ENCODE measurements at regions not wholly inside any gene's neighbourhood (a gene's known extent, or its start where the extent isn't known, plus 50 kb on each side); places are given as distances from the start of the nearest gene placed in this dataset.

DNA sequence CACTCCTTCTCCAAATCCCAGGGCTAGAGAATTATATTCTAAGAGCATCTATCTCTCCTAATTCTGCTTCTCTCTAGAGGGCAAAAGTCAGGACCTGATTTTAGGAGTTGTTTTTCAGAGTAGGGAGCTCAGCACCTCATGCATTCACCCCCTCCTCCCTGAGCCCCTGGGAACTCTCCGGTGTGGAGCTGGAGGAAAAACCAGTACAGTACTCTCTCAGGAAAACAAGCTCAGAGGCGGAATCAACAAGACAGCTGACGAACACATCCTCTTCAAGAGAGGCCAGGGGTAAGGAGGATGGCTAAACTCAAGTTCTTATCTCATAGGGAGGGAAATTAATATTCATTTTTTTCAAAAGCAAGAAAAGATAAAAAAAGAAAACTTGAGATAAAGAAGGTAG, 120.1 kb upstream of the CDYL start:
- no peak for TF ChIP-seq CTCF (IDR thresholded peaks at IDR 0.05; ENCODE audit: low read length)
- no peak for TF ChIP-seq EZH2 (IDR thresholded peaks at IDR 0.05; ENCODE audit: borderline replicate concordance, low read length)

All from OCI-LY1 (cell line).